ENCODE measurements at regions not wholly inside any gene's neighbourhood (a gene's known extent, or its start where the extent isn't known, plus 50 kb on each side); places are given as distances from the start of the nearest gene placed in this dataset.

DNA sequence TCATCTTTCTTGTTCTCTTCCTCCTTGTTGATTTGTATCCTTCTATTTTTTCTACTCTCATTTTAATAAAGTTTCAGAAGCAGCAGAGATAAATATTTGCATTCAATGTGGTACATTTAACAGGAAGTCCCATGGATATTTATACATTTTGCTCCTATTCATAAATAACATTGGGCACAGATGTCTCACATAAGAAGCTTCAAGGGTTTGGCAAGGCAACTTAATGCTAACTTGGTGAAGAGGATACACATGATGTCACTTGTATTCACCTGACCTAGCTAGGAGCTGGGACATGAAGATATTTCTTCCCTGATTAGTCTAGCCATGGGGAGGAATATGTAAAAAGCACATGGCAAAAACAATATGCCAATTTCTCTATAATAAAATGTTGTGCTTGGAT is 65.1 kb upstream of the DUSP10 start:
- TF ChIP-seq CTCF (IDR thresholded peaks at IDR 0.05; ENCODE audit: extremely low read depth, missing control alignments): no peak
- DNase-seq (ENCODE audit: low spot score): no peak

- DNase-seq (ENCODE audit: low spot score): no peak
- TF ChIP-seq CTCF (IDR thresholded peaks at IDR 0.05; ENCODE audit: extremely low read depth, missing control alignments): no peak
These were observed 64.3 kb upstream of the DUSP10 start for GRCh38 chr1:221806236-221806635.

DNA sequence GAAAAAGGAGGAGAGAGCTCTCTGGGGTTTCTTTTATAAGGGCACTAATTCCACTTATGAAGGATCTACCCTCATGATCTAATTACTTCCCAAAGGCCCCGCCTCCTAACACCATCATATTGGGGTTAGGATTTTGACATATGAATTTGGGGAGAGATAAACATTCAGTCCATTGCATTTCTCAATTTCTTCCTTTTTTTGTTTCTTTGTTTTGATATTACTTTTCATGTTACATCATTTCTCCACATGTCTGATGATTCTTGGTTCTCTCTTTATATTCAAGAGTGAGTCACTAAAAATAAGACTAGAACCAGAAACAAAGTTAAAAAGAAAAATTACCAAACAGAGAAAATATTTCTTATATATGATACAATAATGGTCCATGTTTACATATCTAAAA is 63.2 kb upstream of the DUSP10 start:
- TF ChIP-seq CTCF (IDR thresholded peaks at IDR 0.05; ENCODE audit: extremely low read depth, missing control alignments): no peak
- no peak for DNase-seq (ENCODE audit: low spot score)

GRCh38 chr1:221804303-221804702 is 62.4 kb upstream of the DUSP10 start:
- DNase-seq (ENCODE audit: low spot score): no peak
- TF ChIP-seq CTCF (IDR thresholded peaks at IDR 0.05; ENCODE audit: extremely low read depth, missing control alignments): no peak

DNA sequence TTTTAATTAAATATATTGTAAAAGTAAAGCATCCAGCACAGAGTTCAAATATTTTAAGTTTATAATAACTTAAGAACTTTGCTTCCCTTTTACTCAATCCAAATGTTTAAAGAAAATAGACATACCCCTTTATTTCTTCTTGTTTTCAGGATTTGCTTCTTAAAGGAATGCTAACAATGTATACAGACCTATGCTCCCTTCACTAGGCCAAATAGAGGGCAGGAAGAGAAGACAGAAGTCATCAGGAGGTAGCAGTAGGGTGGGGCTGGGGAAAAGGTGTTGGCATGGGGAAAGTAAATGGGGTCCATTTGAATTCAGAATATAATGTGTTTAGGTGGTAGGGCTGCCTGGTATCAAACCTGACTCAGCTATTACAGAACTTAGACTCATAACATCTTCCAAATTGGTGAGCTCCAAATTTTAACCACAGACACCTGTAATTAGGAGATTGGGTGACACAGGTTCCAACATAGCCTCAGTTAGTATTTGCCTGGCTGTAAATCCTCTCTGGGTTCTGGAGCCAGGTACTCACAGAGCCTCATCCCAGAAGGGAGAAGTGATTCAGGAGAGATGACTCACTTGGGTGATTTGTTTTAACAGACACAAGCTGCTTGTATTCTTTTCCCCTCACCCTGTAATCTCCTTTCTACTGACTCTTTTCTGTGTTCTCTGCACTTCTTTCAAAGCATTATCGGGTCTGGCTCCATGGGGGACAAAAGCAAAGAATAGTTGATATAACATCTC is 60.1 kb upstream of the DUSP10 start:
- no peak for TF ChIP-seq CTCF (IDR thresholded peaks at IDR 0.05; ENCODE audit: extremely low read depth, missing control alignments)
- DNase-seq (ENCODE audit: low spot score): no peak

- TF ChIP-seq CTCF (IDR thresholded peaks at IDR 0.05; ENCODE audit: extremely low read depth, missing control alignments): no peak
- DNase-seq (ENCODE audit: low spot score): no peak
These were observed 59.4 kb upstream of the DUSP10 start for GRCh38 chr1:221801251-221801661.

DNA sequence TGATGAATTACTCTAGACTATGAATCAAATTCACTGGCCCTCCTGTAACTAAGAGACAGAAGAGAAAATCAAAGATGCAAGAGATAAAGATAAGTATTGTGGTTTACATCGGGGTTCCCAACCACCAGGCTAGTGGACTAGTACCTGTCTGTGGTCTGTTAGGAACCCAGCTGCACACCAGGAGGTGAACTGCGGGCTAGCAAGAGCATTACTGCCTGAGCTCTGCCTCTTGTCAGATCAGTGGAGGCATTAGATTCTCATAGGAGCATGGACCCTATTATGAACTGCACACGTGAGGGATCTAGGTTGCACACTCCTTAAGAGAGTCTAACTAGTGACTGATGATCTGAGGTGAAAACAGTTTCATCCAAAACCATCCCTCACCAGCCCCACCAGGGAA is 58.9 kb upstream of the DUSP10 start:
- no peak for DNase-seq (ENCODE audit: low spot score)
- TF ChIP-seq CTCF (IDR thresholded peaks at IDR 0.05; ENCODE audit: extremely low read depth, missing control alignments): no peak

Measured in GM20000 (cell line).